T-helper 17 cell (primary cell): ENCODE measurements at regions not wholly inside any gene's neighbourhood (a gene's known extent, or its start where the extent isn't known, plus 50 kb on each side); places are given as distances from the start of the nearest gene placed in this dataset.

Experiments used
- ATAC-seq: fragments of 150-1000 bp; cut with Tn5 transposase; 2 replicates; pipeline ENCODE4 v1.10.0; 2021; ENCODE audit warnings: mild to moderate bottlenecking, moderate library complexity
- DNase-seq, 3 donors: peaks; one replicate each; pipeline versions ENCODE4 v3.0.0 to v3.0.0-alpha.2; 2020 to 2021
- H3K9me3 ChIP-seq: one replicate; pipeline ENCODE4 v1.7.0; 2013; ENCODE audit warnings: low read length, mild to moderate bottlenecking; ENCODE audit not compliant: control insufficient read depth, poor library complexity, severe bottlenecking
- H3K27ac Mint-ChIP-seq: one replicate; pipeline ENCODE4 v1.8.0; 2022; ENCODE audit warnings: mild to moderate bottlenecking, moderate library complexity, mixed read lengths
- H3K27me3 Mint-ChIP-seq: one replicate; pipeline ENCODE4 v1.8.0; 2022; ENCODE audit warnings: mixed read lengths
- H3K36me3 Mint-ChIP-seq: one replicate; pipeline ENCODE4 v1.8.0; 2022; ENCODE audit warnings: low read depth, mixed read lengths
- H3K4me1 Mint-ChIP-seq: one replicate; pipeline ENCODE4 v1.8.0; 2022; ENCODE audit warnings: mild to moderate bottlenecking, mixed read lengths
- H3K4me3 Mint-ChIP-seq: one replicate; pipeline ENCODE4 v1.8.0; 2022; ENCODE audit warnings: mild to moderate bottlenecking, moderate library complexity, mixed read lengths

DNA sequence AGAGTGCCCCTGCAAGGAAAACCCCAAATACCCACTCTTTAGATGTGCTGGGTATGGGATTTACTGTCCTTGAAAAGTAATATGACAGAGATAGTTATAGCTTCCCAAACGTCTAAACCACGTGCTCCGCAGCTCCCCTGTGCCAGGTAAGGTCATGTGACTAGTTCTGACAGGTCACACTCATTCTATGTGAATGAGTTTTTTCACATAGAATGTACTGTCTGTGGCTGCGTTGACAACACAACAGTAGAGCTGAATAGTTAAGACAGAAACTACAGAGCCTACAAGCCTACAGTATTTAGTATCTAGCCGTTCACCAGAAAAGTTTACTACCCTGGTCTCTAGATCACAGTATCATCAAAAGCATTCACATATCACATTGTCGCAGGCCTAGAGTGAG is 236.2 kb downstream of the ETS1 start:
- Mint-ChIP-seq H3K36me3 (peaks cover 2% of the 10 kb centered on the region), H3K4me3 (no peak overlapping the region), H3K27ac (peak overlapping the region; percentile 86), H3K27me3 (no peaks in the 10 kb centered on the region), H3K4me1 (peaks cover 25% of the 10 kb centered on the region)
- no peaks in the 10 kb centered on the region for H3K9me3 ChIP-seq
- no peak for DNase-seq
- ATAC-seq: no peak

DNA sequence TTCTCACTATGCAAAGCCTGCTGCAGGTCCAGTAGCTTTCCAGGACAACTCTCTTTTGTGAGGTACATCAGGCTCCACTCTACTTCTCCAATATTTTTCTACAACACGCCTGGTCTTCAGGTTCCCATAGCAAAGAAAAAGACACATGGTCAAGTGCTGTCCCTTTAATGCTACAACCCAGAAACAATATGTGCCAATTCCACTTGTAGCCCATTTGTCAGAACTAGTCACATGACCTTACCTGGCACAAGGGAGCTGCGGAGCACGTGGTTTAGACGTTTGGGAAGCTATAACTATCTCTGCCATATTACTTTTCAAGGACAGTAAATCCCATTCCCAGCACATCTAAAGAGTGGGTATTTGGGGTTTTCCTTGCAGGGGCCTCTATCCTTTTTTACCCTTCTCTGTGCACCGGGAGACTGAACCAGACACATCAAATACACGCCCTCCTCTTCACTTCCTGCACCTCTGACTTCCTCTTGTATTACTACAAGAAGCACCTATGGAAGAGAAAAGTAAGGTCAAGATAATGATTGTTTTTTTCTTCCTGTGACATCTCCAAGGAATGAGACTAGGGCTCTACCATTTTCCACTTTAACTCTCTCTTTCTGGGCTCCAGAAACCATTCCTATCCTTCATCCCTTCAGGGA is 237.6 kb downstream of the ETS1 start:
- ATAC-seq (no peak), DNase-seq (no peak)
- no peaks in the 10 kb centered on the region for H3K9me3 ChIP-seq
- Mint-ChIP-seq H3K4me1 (peaks cover 35% of the 10 kb centered on the region), H3K27me3 (no peaks in the 10 kb centered on the region), H3K36me3 (peaks cover 2% of the 10 kb centered on the region), H3K4me3 (peak overlapping the region; percentile 71), H3K27ac (peak overlapping the region; percentile 86)

DNA sequence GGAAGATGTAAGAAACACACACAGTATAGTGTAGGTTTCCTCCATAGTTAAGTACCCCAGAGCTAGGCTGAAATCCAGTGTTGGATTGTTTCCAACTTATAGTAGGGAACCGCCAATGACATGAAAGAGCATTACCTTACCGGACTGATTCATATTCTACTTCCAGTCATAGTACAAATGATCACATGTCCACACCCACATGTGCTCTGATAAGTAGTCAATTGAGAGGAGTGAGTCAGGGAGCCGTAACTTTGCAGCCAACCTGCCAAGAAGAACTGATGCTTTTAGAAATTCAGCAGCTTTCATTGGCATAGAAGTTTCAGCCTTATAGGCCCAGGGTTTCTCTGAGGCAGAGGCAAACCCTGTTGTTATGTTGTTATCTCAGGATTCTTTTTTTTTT is 240.6 kb downstream of the ETS1 start:
- Mint-ChIP-seq H3K36me3 (peaks cover 2% of the 10 kb centered on the region), H3K4me1 (peaks cover 55% of the 10 kb centered on the region), H3K27me3 (no peaks in the 10 kb centered on the region), H3K4me3 (no peak overlapping the region), H3K27ac (peak overlapping the region; percentile 99)
- DNase-seq (no peak), ATAC-seq (no peak)
- no peaks in the 10 kb centered on the region for H3K9me3 ChIP-seq

DNA sequence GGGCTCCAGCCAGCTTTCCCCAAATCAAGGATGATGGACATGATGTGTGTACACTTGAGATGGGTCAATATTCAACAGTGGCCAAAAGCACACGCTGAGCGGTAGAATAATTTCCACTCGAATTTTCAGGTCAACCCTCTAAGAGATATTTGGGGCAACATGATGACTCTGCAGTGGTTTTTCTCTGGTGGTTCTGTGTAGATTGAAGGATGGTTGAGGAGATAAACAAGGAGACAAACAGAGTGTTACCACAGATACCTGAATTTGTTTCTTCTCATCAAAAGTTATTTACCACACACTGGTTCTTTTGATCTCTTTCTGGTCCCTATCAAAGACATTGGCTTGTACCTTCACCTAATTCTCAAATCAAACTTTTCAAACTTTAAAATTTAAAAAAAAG is 242.0 kb downstream of the ETS1 start:
- Mint-ChIP-seq H3K27ac (peak overlapping the region; percentile 99), H3K4me1 (peaks cover 63% of the 10 kb centered on the region), H3K4me3 (peak overlapping the region; percentile 70), H3K36me3 (peaks cover 2% of the 10 kb centered on the region), H3K27me3 (no peaks in the 10 kb centered on the region)
- ATAC-seq (peak; percentile 72), DNase-seq (peak in 1 of 3 donors; percentile 23)
- no peaks in the 10 kb centered on the region for H3K9me3 ChIP-seq

DNA sequence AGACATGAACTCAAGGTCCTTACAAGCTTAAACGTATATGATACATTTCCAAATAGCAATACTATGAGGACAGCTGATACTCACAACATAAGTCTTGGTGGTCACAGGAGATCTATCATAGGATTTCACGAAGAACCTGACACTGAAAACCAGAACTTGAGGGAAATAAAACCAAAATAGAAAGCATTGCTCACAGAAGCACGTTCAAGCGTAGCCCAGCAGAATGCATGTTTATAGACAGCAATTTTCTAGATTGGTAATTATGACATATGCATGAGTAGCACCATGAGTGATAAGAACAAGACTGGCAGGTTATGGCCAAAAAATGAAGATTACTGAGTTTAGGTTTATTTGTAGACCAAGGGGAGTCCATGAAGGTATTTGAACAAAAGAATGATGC is 243.5 kb downstream of the ETS1 start:
- no peak for DNase-seq
- peak overlapping the region; percentile 99 for H3K27ac Mint-ChIP-seq
- peaks cover 2% of the 10 kb centered on the region for H3K36me3 Mint-ChIP-seq
- no peaks in the 10 kb centered on the region for H3K27me3 Mint-ChIP-seq
- no peak for ATAC-seq
- no peaks in the 10 kb centered on the region for H3K9me3 ChIP-seq
- H3K4me3 Mint-ChIP-seq: no peak overlapping the region
- H3K4me1 Mint-ChIP-seq: peaks cover 64% of the 10 kb centered on the region

DNA sequence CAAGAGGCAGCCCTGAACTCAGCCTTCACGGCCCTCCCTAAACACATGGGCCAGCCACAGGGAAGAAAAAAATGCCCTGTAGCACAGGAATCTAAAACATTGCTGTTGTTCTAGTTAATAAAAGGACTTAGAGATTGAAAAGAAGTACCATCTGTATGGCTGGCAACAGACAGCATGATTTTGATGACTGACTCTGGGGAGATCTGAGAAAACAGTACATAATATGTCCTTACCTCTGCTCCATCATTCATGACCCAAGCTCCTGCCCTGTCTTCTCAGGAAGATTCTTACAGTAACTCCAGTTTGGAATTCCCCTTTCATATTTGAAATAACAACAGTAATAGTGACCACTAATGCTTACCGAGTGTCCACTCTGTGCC is 244.2 kb downstream of the ETS1 start:
- Mint-ChIP-seq H3K36me3 (peaks cover 2% of the 10 kb centered on the region), H3K27me3 (no peaks in the 10 kb centered on the region), H3K4me3 (peak overlapping the region; percentile 88), H3K4me1 (peaks cover 64% of the 10 kb centered on the region), H3K27ac (peak overlapping the region; percentile 99)
- ATAC-seq (no peak), DNase-seq (no peak)
- H3K9me3 ChIP-seq: no peaks in the 10 kb centered on the region

DNA sequence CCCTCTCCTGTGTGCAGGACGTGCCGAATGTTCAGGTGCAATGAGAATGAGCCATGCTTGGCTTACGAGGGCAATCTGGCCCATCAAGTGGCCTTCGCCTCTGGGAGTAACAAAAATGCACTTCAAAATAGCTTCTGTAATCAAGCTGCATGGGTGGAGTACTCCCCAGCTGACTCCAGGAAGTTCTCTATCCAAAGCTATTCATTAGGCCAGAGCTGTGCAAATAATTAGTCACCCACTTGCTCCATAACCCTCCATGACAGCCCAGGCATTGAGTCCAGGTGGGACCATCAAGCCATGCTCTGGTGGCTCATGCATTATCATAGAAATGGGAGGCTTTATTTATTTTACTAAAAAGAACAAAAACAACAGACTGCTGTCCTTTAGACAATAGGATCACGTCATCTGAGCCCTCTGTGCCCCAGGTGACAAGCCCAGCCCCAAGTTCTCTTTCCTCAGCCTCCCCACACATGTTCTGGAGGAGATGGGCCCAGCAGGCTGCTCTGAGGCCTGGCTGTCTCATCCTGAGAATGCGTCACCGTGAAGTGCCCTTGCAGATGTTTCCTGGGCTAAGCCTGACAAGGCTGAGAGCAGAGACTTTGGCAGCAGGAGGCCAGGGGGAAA is 244.7 kb downstream of the ETS1 start:
- peaks cover 2% of the 10 kb centered on the region for H3K36me3 Mint-ChIP-seq
- H3K27me3 Mint-ChIP-seq: no peaks in the 10 kb centered on the region
- H3K9me3 ChIP-seq: no peaks in the 10 kb centered on the region
- peak overlapping the region; percentile 88 for H3K4me3 Mint-ChIP-seq
- peak; percentile 62 for ATAC-seq
- peak overlapping the region; percentile 99 for H3K27ac Mint-ChIP-seq
- peak in 2 of 3 donors; percentile 46 to 64 for DNase-seq
- H3K4me1 Mint-ChIP-seq: peaks cover 61% of the 10 kb centered on the region

DNA sequence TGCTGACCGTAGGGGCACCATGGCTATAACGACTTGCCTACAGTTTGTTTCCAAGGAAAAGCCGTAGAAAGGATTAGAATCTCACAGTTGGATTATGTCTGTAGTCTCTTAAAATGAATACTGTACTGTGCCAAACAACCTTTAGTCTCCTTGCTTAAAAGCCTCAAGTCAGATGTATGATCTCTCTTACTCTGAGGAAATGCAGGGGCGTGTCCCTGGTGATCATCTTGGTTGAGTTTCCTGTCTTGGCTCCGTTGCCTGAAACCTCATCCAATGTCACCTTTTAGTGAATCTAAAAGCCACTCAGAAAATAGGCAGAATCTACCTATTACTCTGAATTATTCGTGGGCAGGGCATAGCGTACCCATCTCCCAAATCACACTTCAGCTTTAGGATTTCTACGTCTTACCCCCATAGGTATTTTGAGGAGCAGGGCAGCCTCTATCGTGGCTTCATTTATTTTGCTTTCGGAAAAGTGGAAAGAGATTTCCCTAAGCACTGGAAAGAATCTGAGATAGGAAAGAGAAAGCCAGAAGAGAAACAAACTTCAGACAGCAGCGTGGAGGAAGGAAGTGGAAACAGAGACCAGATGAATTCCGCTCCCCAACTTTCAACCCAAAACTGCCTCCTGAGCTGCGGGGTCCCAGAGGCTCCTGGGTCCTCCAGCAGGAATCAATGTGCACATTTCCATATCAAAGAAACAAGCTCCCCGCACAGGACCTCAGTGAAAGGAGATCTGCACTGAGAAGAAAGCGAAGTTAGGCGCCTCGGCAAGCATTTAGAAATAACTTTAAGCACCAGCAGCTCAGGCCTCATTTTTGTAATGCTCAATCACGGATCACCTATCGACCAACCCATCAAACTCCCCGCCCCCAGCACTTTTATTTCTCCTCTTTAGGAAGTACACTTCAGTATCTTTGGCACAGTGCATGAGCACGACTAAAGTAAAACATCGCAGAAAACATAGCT is 245.8 kb downstream of the ETS1 start:
- no peaks in the 10 kb centered on the region for H3K9me3 ChIP-seq
- Mint-ChIP-seq H3K27ac (peak overlapping the region; percentile 99), H3K4me1 (peaks cover 63% of the 10 kb centered on the region), H3K27me3 (no peaks in the 10 kb centered on the region), H3K36me3 (peaks cover 2% of the 10 kb centered on the region), H3K4me3 (peak overlapping the region; percentile 88)
- peak; percentile 68 for ATAC-seq
- DNase-seq: peak in 2 of 3 donors; percentile 42 to 46

DNA sequence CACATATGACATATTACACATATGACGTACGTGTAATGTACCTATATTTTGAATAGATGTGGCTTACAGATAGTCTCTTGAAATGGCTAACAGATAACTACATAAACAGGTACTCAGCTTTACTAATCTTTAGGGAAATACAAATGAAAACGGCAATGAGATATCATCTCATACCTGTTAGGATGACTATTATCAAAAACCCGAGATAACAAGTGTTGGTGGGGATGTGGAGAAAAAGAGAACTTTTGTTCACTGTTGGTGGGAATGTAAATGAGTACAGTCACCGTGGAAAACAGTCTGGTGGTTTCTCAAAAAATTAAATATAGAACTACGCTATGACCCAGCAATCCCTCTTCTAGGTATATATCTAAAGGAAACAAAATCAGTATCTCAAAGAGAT is 247.6 kb downstream of the ETS1 start:
- peak overlapping the region; percentile 99 for H3K27ac Mint-ChIP-seq

DNA sequence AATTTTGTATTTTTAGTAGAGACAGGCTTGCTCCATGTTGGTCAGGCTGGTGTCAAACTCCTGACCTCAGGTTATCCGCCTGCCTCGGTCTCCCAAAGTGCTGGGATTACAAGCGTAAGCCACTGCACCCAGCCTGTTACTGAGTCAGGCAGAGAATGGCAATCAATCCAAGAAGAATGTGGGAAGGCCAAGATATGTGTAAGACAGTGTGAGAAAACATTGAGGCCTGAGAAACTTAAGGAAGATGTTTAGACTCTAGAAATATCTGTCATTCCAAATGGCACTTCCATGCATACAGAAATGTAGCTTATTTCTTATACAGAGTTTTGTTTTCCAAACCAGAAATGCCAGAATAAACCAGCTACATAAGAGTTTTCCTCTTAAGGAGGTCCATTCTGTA is 248.5 kb downstream of the ETS1 start:
- no peak for DNase-seq
- no peak for ATAC-seq
- Mint-ChIP-seq H3K36me3 (peaks cover 3% of the 10 kb centered on the region), H3K4me1 (peaks cover 54% of the 10 kb centered on the region), H3K27me3 (no peaks in the 10 kb centered on the region), H3K27ac (peak overlapping the region; percentile 99), H3K4me3 (no peak overlapping the region)
- H3K9me3 ChIP-seq: no peaks in the 10 kb centered on the region

More for the DNA sequence above, 247.6 kb downstream of the ETS1 start:
- no peaks in the 10 kb centered on the region for H3K27me3 Mint-ChIP-seq
- H3K4me3 Mint-ChIP-seq: peak overlapping the region; percentile 37
- H3K4me1 Mint-ChIP-seq: peaks cover 61% of the 10 kb centered on the region
- peak; percentile 1 for ATAC-seq
- DNase-seq: no peak
- H3K36me3 Mint-ChIP-seq: peaks cover 5% of the 10 kb centered on the region
- H3K9me3 ChIP-seq: no peaks in the 10 kb centered on the region

DNA sequence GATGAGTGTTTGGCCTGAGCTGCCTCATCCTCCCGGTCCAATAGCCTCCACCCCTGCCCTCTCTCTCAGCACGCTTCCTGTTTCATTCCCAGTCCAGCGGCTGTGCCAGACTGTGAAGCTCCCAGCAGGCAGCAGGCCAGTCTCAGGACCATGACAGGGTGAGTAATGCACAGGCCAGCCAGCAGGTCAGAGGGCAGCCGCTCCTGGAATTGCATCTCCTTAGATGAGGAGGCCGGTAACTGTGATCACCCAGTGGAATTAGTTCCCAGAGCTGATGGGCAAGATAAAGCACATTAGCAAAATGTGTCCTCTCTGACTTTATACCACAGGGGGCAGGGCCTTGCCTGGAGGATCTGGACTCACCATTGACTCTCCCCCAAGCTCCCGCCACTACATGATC is 251.2 kb downstream of the ETS1 start:
- Mint-ChIP-seq H3K27me3 (no peaks in the 10 kb centered on the region), H3K4me3 (no peak overlapping the region), H3K36me3 (peaks cover 3% of the 10 kb centered on the region), H3K4me1 (peaks cover 36% of the 10 kb centered on the region), H3K27ac (peak overlapping the region; percentile 77)
- no peaks in the 10 kb centered on the region for H3K9me3 ChIP-seq
- no peak for DNase-seq
- ATAC-seq: no peak

DNA sequence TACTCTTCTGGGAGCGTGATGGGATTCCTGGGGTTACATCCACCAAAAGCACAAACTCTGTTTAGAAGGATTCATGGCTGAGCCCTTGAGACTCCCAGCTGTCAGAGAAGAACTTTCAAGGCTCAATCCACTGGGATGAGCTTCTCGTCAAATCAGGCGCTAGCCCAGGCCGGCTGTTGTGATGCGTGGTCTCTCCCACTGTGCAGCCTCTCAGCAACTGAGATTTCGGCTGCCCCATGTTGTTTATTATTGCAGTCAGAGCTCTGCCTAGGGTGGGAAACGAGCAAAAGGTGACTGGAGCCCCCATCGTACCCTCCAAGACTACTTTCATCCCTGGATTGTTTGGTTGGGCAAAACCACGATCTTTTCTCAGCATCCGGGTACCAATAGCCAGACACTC is 251.6 kb downstream of the ETS1 start:
- ATAC-seq (no peak), DNase-seq (no peak)
- Mint-ChIP-seq H3K4me1 (peaks cover 38% of the 10 kb centered on the region), H3K4me3 (no peak overlapping the region), H3K27me3 (no peaks in the 10 kb centered on the region), H3K27ac (peak overlapping the region; percentile 77), H3K36me3 (peaks cover 4% of the 10 kb centered on the region)
- H3K9me3 ChIP-seq: no peaks in the 10 kb centered on the region

DNA sequence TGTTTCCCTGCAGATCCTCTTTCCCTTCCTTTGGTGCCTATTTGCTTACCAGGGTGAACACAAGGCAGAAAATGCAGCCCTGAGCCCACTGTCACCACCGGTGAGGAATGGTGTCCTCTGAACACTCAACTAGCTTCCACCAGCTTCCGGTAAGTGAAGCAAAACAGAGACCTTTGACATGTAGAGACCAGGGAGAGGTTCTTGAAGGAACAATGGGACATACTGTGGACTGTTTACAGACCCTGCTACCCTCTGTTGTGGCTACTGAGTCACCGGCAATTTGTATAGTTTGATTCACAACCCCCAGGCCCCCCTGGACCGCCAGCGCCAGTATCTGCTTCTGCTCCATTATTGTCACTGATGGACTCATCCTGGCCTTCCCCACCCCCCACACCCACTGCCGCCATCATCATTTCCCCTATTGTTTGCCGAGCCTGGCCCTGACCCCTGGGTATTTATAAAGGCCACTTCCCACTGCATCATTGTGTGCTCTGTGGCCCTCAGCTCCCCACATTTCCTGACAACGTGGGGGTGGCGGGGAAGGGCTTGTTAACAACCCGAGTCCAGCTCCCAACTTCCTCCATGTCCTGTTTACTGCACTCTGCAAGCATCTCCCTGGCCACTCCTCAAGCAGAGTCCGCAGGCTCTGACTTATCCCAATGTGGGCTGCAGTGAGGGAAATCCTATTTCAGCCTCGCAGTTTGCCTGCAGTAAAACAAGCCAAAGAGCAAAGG is 252.9 kb downstream of the ETS1 start:
- no peaks in the 10 kb centered on the region for H3K27me3 Mint-ChIP-seq
- ATAC-seq (no peak), DNase-seq (no peak)
- H3K27ac Mint-ChIP-seq: peak overlapping the region; percentile 65
- no peaks in the 10 kb centered on the region for H3K9me3 ChIP-seq
- H3K4me1 Mint-ChIP-seq: peaks cover 38% of the 10 kb centered on the region
- no peak overlapping the region for H3K4me3 Mint-ChIP-seq
- peaks cover 5% of the 10 kb centered on the region for H3K36me3 Mint-ChIP-seq
